Stomach (tissue), 4 donors: ENCODE measurements at regions not wholly inside any gene's neighbourhood (a gene's known extent, or its start where the extent isn't known, plus 50 kb on each side); places are given as distances from the start of the nearest gene placed in this dataset.

ENCODE experiments used
- EP300 ChIP-seq: sonication (generic); formaldehyde crosslinking; IDR thresholded peaks from one replicate; pipeline ENCODE4 v1.6.1; 2017; ENCODE audit warnings: antibody characterized with exemption
- POLR2A ChIP-seq, 4 donors: fragments of 450-650 bp; IDR thresholded peaks; one replicate each; pipeline ENCODE4 v1.6.1; 2016; ENCODE audit warnings: antibody characterized with exemption in 4 of 4, control low read depth in 2 of 4, mild to moderate bottlenecking in 1 of 4, moderate library complexity in 1 of 4
- POLR2AphosphoS5 ChIP-seq, 3 donors: sonication (generic); formaldehyde crosslinking; IDR thresholded peaks; one replicate each; pipeline ENCODE4 v1.6.1; 2016; ENCODE audit warnings: antibody characterized with exemption in 3 of 3
- TF ChIP-seq, protein P1 (sequence below), 7 experiments: fragments of 450-650 bp in 4 of 7; fragments of 200-600 bp in 3 of 7; sonication (generic) in 3 of 7; IDR thresholded peaks; one replicate each; pipeline ENCODE4 v1.5.1; 2016 to 2019; ENCODE audit warnings: antibody characterized with exemption in 7 of 7, control low read depth in 2 of 7, mild to moderate bottlenecking in 1 of 7

DNA sequence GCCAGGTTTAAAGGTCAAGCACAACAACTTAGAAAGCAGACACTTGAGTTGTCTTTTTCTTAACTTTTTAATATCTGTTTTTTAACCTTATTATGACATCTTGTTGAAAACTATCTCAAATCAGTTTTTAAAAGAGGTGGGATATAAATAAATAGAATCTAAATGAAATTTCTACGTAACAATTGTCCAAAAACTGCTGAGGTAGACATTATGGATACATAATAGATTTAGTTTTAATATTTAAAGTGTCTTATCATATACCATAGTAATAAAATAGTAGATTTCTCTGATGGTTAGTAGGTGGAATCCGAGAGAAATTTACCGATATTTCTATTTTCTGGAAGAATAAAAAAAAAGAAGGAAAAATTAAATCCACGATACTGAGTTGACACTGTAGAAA lies 113.9 kb upstream of the MMS22L start:
- TF ChIP-seq POLR2A (IDR thresholded peaks at IDR 0.05): no peak
- TF ChIP-seq, protein P1, sequence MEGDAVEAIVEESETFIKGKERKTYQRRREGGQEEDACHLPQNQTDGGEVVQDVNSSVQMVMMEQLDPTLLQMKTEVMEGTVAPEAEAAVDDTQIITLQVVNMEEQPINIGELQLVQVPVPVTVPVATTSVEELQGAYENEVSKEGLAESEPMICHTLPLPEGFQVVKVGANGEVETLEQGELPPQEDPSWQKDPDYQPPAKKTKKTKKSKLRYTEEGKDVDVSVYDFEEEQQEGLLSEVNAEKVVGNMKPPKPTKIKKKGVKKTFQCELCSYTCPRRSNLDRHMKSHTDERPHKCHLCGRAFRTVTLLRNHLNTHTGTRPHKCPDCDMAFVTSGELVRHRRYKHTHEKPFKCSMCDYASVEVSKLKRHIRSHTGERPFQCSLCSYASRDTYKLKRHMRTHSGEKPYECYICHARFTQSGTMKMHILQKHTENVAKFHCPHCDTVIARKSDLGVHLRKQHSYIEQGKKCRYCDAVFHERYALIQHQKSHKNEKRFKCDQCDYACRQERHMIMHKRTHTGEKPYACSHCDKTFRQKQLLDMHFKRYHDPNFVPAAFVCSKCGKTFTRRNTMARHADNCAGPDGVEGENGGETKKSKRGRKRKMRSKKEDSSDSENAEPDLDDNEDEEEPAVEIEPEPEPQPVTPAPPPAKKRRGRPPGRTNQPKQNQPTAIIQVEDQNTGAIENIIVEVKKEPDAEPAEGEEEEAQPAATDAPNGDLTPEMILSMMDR (IDR thresholded peaks at IDR 0.05): no peak
- TF ChIP-seq EP300: no peak
- no peak for TF ChIP-seq POLR2AphosphoS5 (IDR thresholded peaks at IDR 0.05)
